Neural progenitor cell (in vitro differentiated cells): ENCODE measurements at regions not wholly inside any gene's neighbourhood (a gene's known extent, or its start where the extent isn't known, plus 50 kb on each side); places are given as distances from the start of the nearest gene placed in this dataset.

Experiments
- DNase-seq: peaks from one replicate; pipeline ENCODE4 v3.0.0-alpha.2; 2016; ENCODE audit warnings: low spot score
- H2AFZ ChIP-seq: fragments of 200-600 bp; sonication (generic); replicated peaks from 2 replicates; pipeline ENCODE4 v1.6.1; 2016; ENCODE audit warnings: antibody characterized with exemption
- H3F3A ChIP-seq: fragments of 200-600 bp; sonication (generic); 2 replicates; pipeline ENCODE4 v1.6.1; 2016; ENCODE audit warnings: antibody characterized with exemption, low read depth
- H3K27ac ChIP-seq: fragments of 200-600 bp; sonication (generic); 2 replicates; pipeline ENCODE4 v1.5.1; 2016; ENCODE audit warnings: mild to moderate bottlenecking
- H3K27me3 ChIP-seq: fragments of 200-600 bp; sonication (generic); 2 replicates; pipeline ENCODE4 v1.6.1; 2016; ENCODE audit warnings: mild to moderate bottlenecking, moderate library complexity
- H3K36me3 ChIP-seq: fragments of 200-600 bp; sonication (generic); 2 replicates; pipeline ENCODE4 v1.5.1; 2016
- H3K4me1 ChIP-seq: fragments of 200-600 bp; sonication (generic); 2 replicates; pipeline ENCODE4 v1.6.1; 2016; ENCODE audit warnings: mixed run types
- H3K4me2 ChIP-seq: fragments of 200-600 bp; sonication (generic); 2 replicates; pipeline ENCODE4 v1.6.1; 2016
- H3K4me3 ChIP-seq: fragments of 200-600 bp; sonication (generic); 2 replicates; pipeline ENCODE4 v1.5.1; 2016
- H3K79me2 ChIP-seq: fragments of 200-600 bp; sonication (generic); 2 replicates; pipeline ENCODE4 v1.6.1; 2016; ENCODE audit warnings: low read depth
- H3K9ac ChIP-seq: fragments of 200-600 bp; sonication (generic); 2 replicates; pipeline ENCODE4 v1.6.1; 2016
- H3K9me3 ChIP-seq: fragments of 200-600 bp; sonication (generic); 2 replicates; pipeline ENCODE4 v1.5.1; 2016; ENCODE audit warnings: low read depth
- H4K20me1 ChIP-seq: fragments of 200-600 bp; sonication (generic); 2 replicates; pipeline ENCODE4 v1.6.1; 2016; ENCODE audit warnings: low read depth
- H3K27ac Mint-ChIP-seq: 3 replicates; pipeline ENCODE4 v1.8.0; 2021; ENCODE audit warnings: mixed read lengths
- H3K27me3 Mint-ChIP-seq: 2 replicates; pipeline ENCODE4 v1.8.0; 2022; ENCODE audit warnings: low read depth, mild to moderate bottlenecking, inconsistent platforms, moderate library complexity, mixed read lengths; ENCODE audit not compliant: insufficient read depth
- H3K36me3 Mint-ChIP-seq: 3 replicates; pipeline ENCODE4 v1.8.0; 2021; ENCODE audit warnings: mixed read lengths
- H3K4me1 Mint-ChIP-seq: 3 replicates; pipeline ENCODE4 v1.8.0; 2021; ENCODE audit warnings: mixed read lengths
- H3K4me3 Mint-ChIP-seq: 3 replicates; pipeline ENCODE4 v1.8.0; 2021; ENCODE audit warnings: mild to moderate bottlenecking, moderate library complexity, mixed read lengths
- H3K9me3 Mint-ChIP-seq: 3 replicates; pipeline ENCODE4 v1.8.0; 2020; ENCODE audit warnings: mixed read lengths
- EZH2 ChIP-seq: fragments of 200-600 bp; sonication (generic); IDR thresholded peaks from 2 replicates; pipeline ENCODE4 v1.6.1; 2017; ENCODE audit warnings: antibody characterized with exemption, mild to moderate bottlenecking, moderate library complexity
- EZH2phosphoT487 ChIP-seq: fragments of 200-600 bp; sonication (generic); IDR thresholded peaks from 2 replicates; pipeline ENCODE4 v1.6.1; 2017; ENCODE audit warnings: antibody characterized with exemption
- TF ChIP-seq, protein P1 (sequence below): fragments of 200-600 bp; sonication (generic); IDR thresholded peaks from 2 replicates; pipeline ENCODE4 v1.5.1; 2017; ENCODE audit warnings: antibody characterized with exemption, mild to moderate bottlenecking

GRCh38 chr20:33916768-33917167, 76.9 kb upstream of the RALY start:
- Histone ChIP-seq H3K4me3 (no peak overlapping the region), H3K27ac (no peak overlapping the region), H3K4me2 (no peak overlapping the region), H3K9me3 (no peaks in the 10 kb centered on the region), H2AFZ (no peak overlapping the region), H3K27me3 (no peaks in the 10 kb centered on the region), H3K36me3 (no peaks in the 10 kb centered on the region), H3K79me2 (no peaks in the 10 kb centered on the region), H4K20me1 (no peaks in the 10 kb centered on the region), H3F3A (no peaks in the 10 kb centered on the region), H3K9ac (no peak overlapping the region), H3K4me1 (peaks cover 4% of the 10 kb centered on the region)
- Mint-ChIP-seq H3K36me3 (no peaks in the 10 kb centered on the region), H3K9me3 (no peaks in the 10 kb centered on the region), H3K27ac (no peak overlapping the region), H3K27me3 (peaks cover 8% of the 10 kb centered on the region), H3K4me3 (no peak overlapping the region), H3K4me1 (peaks cover 33% of the 10 kb centered on the region)
- DNase-seq = no peak
- no peak for TF ChIP-seq EZH2
- no peak for TF ChIP-seq EZH2phosphoT487
- TF ChIP-seq, protein P1, sequence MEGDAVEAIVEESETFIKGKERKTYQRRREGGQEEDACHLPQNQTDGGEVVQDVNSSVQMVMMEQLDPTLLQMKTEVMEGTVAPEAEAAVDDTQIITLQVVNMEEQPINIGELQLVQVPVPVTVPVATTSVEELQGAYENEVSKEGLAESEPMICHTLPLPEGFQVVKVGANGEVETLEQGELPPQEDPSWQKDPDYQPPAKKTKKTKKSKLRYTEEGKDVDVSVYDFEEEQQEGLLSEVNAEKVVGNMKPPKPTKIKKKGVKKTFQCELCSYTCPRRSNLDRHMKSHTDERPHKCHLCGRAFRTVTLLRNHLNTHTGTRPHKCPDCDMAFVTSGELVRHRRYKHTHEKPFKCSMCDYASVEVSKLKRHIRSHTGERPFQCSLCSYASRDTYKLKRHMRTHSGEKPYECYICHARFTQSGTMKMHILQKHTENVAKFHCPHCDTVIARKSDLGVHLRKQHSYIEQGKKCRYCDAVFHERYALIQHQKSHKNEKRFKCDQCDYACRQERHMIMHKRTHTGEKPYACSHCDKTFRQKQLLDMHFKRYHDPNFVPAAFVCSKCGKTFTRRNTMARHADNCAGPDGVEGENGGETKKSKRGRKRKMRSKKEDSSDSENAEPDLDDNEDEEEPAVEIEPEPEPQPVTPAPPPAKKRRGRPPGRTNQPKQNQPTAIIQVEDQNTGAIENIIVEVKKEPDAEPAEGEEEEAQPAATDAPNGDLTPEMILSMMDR = no peak

DNA sequence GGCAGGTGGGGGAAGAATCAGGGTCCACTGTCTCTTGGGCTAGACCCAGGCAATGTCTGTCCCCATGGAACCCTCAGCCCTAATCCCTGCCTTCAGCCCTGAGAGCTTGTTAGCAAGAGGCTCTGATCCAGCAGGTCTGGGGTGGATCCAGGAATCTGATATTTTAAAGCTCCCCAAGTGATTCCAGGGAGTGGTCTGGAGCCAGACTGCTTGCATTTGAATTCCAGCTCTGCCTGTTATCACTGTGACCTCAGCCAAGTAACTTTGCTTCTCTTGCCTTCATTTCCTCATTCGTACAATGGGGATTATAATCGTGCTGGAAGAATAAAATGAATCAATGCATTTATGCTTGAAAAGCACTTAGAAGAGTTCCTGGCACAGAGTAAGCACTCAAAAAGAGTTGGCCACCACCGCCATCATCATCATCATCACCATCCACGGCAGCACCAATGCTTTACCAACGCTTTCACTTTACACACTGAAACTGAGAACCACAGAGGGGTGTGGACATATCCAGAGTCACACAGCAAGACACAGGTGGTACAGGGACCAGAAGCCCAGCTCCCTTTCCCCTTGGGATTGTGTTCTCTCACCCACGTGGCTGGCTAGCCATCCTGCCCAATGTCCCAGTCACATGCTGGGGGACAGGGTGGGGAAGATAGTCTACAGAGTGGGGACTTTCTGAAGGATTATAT, 75.7 kb upstream of the RALY start:
- H3K79me2 ChIP-seq = no peaks in the 10 kb centered on the region
- H3K9ac ChIP-seq = no peak overlapping the region
- H3K9me3 Mint-ChIP-seq = no peaks in the 10 kb centered on the region
- H3K27me3 Mint-ChIP-seq = peaks cover 10% of the 10 kb centered on the region
- H4K20me1 ChIP-seq = no peaks in the 10 kb centered on the region
- no peak overlapping the region for H3K4me2 ChIP-seq
- H3K27ac ChIP-seq = no peak overlapping the region
- TF ChIP-seq, protein P1 = no peak
- TF ChIP-seq EZH2 = no peak
- TF ChIP-seq EZH2phosphoT487 = no peak
- H3K4me3 Mint-ChIP-seq = no peak overlapping the region
- peaks cover 27% of the 10 kb centered on the region for H3K4me1 Mint-ChIP-seq
- no peaks in the 10 kb centered on the region for H3K9me3 ChIP-seq
- no peak overlapping the region for H3K27ac Mint-ChIP-seq
- no peak for DNase-seq
- H3K4me1 ChIP-seq = no peaks in the 10 kb centered on the region
- H3K4me3 ChIP-seq = no peak overlapping the region
- H3K36me3 ChIP-seq = no peaks in the 10 kb centered on the region
- H2AFZ ChIP-seq = no peak overlapping the region
- H3F3A ChIP-seq = no peaks in the 10 kb centered on the region
- no peaks in the 10 kb centered on the region for H3K36me3 Mint-ChIP-seq
- no peaks in the 10 kb centered on the region for H3K27me3 ChIP-seq

- Histone ChIP-seq H2AFZ (no peak overlapping the region), H3K4me1 (no peaks in the 10 kb centered on the region), H3K4me2 (no peak overlapping the region), H3K9me3 (no peaks in the 10 kb centered on the region), H4K20me1 (no peaks in the 10 kb centered on the region), H3K36me3 (no peaks in the 10 kb centered on the region), H3K27ac (no peak overlapping the region), H3K4me3 (no peak overlapping the region), H3F3A (no peaks in the 10 kb centered on the region), H3K79me2 (no peaks in the 10 kb centered on the region), H3K9ac (no peak overlapping the region), H3K27me3 (no peaks in the 10 kb centered on the region)
- Mint-ChIP-seq H3K9me3 (no peaks in the 10 kb centered on the region), H3K27ac (no peak overlapping the region), H3K36me3 (no peaks in the 10 kb centered on the region), H3K4me1 (peaks cover 22% of the 10 kb centered on the region), H3K4me3 (no peak overlapping the region), H3K27me3 (peaks cover 10% of the 10 kb centered on the region)
- no peak for DNase-seq
- TF ChIP-seq, protein P1 = no peak
- TF ChIP-seq EZH2phosphoT487 (no peak), EZH2 (no peak)
Measured at GRCh38 chr20:33918662-33919061, 75.0 kb upstream of the RALY start.
